ENCODE measurements at regions not wholly inside any gene's neighbourhood (a gene's known extent, or its start where the extent isn't known, plus 50 kb on each side); places are given as distances from the start of the nearest gene placed in this dataset.

GRCh38 chr2:65919550-65920188 lies 487.3 kb upstream of the SPRED2 start:
- H2AFZ ChIP-seq (ENCODE audit: low read depth, low read length, severe bottlenecking), result no peak overlapping the region

DNA sequence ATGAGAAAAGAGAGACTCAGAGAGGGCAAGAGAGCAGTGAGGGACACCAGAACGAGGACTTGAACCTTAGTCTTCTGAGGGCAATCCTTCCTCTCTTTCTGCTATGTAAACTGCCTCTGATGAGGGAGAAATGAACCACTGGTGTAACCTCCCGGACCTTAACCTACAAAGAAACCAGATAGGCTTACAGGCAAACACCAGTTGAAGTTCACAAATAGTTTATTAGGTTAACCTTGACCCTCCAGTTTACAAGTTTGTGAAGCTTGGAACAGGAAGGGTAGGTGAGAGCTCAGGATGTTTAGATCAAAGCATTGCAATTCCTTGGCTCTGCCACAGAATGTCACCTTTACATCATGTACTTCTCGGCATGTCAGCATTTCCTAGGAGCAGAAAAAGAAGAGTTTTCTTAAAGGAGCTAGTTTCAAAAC lies 486.4 kb upstream of the SPRED2 start:
- H3K79me2 ChIP-seq (ENCODE audit: insufficient read depth, low read length), result no peaks in the 10 kb centered on the region
- H3K27me3 ChIP-seq (ENCODE audit: low read length), result no peaks in the 10 kb centered on the region
- H3K4me2 ChIP-seq (ENCODE audit: low read depth, low read length, poor library complexity, severe bottlenecking), result no peak overlapping the region
- TF ChIP-seq CTCF (IDR thresholded peaks at IDR 0.05; ENCODE audit: insufficient read depth, low read length, poor library complexity, severe bottlenecking) (no peak), EZH2phosphoT487 (conservative IDR thresholded peaks at IDR 0.05; ENCODE audit: low read length) (no peak)
- H4K20me1 ChIP-seq (ENCODE audit: low read depth, low read length), result no peaks in the 10 kb centered on the region
- no peaks in the 10 kb centered on the region for H3K9me2 ChIP-seq (replicated peaks; ENCODE audit: insufficient read depth, low read length)
- H3F3A ChIP-seq (ENCODE audit: insufficient read depth), result no peaks in the 10 kb centered on the region
- H3K9me3 ChIP-seq (ENCODE audit: insufficient read depth, low read length), result no peaks in the 10 kb centered on the region
- H3K4me3 ChIP-seq (ENCODE audit: insufficient read depth, low read length, poor library complexity, severe bottlenecking), result no peak overlapping the region
- H2AFZ ChIP-seq (ENCODE audit: low read depth, low read length, severe bottlenecking), result no peak overlapping the region
- H3K9ac ChIP-seq (ENCODE audit: low read length), result no peak overlapping the region
- no peaks in the 10 kb centered on the region for H3K36me3 ChIP-seq (ENCODE audit: low read length)
- no peak overlapping the region for H3K27ac ChIP-seq (ENCODE audit: low read depth, low read length)

More at GRCh38 chr2:65919550-65920188, 487.3 kb upstream of the SPRED2 start:
- no peaks in the 10 kb centered on the region for H3K9me2 ChIP-seq (replicated peaks; ENCODE audit: insufficient read depth, low read length)
- H3K36me3 ChIP-seq (ENCODE audit: low read length), result no peaks in the 10 kb centered on the region
- H3K9ac ChIP-seq (ENCODE audit: low read length), result no peak overlapping the region
- H3K27me3 ChIP-seq (ENCODE audit: low read length), result no peaks in the 10 kb centered on the region
- H3F3A ChIP-seq (ENCODE audit: insufficient read depth), result no peaks in the 10 kb centered on the region
- TF ChIP-seq CTCF (IDR thresholded peaks at IDR 0.05; ENCODE audit: insufficient read depth, low read length, poor library complexity, severe bottlenecking) (no peak), EZH2phosphoT487 (conservative IDR thresholded peaks at IDR 0.05; ENCODE audit: low read length) (no peak)
- H3K27ac ChIP-seq (ENCODE audit: low read depth, low read length), result no peak overlapping the region
- no peak overlapping the region for H3K4me2 ChIP-seq (ENCODE audit: low read depth, low read length, poor library complexity, severe bottlenecking)
- no peaks in the 10 kb centered on the region for H3K9me3 ChIP-seq (ENCODE audit: insufficient read depth, low read length)
- H3K79me2 ChIP-seq (ENCODE audit: insufficient read depth, low read length), result no peaks in the 10 kb centered on the region
- no peak overlapping the region for H3K4me3 ChIP-seq (ENCODE audit: insufficient read depth, low read length, poor library complexity, severe bottlenecking)
- H4K20me1 ChIP-seq (ENCODE audit: low read depth, low read length), result no peaks in the 10 kb centered on the region

DNA sequence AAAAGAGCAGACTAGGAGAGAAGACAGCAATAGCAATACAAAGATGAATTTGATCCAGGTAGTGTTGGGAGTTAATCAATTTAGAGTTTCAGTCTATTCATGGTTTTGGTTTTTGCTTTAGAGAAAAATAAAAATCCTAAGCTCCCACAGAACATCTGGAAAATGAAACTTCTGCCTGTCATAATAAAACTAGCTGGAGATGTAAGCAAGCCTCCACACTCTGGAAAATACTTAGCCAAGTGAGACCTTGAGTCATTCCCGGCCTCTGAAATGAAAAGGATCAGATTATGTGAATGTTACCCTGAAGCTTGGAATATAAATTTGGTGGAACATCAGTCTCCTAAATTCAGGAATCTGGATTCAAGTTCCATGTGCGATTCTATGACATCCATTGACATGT lies 485.6 kb upstream of the SPRED2 start:
- Histone ChIP-seq H3K9me2 (replicated peaks; ENCODE audit: insufficient read depth, low read length) (no peaks in the 10 kb centered on the region), H3K79me2 (ENCODE audit: insufficient read depth, low read length) (no peaks in the 10 kb centered on the region), H3K27me3 (ENCODE audit: low read length) (no peaks in the 10 kb centered on the region), H2AFZ (ENCODE audit: low read depth, low read length, severe bottlenecking) (no peak overlapping the region), H3K4me3 (ENCODE audit: insufficient read depth, low read length, poor library complexity, severe bottlenecking) (no peak overlapping the region), H3K9me3 (ENCODE audit: insufficient read depth, low read length) (no peaks in the 10 kb centered on the region), H3K9ac (ENCODE audit: low read length) (no peak overlapping the region), H3K27ac (ENCODE audit: low read depth, low read length) (no peak overlapping the region), H4K20me1 (ENCODE audit: low read depth, low read length) (no peaks in the 10 kb centered on the region), H3K36me3 (ENCODE audit: low read length) (no peaks in the 10 kb centered on the region), H3F3A (ENCODE audit: insufficient read depth) (no peaks in the 10 kb centered on the region), H3K4me2 (ENCODE audit: low read depth, low read length, poor library complexity, severe bottlenecking) (no peak overlapping the region)
- TF ChIP-seq EZH2phosphoT487 (conservative IDR thresholded peaks at IDR 0.05; ENCODE audit: low read length), result no peak
- no peak for TF ChIP-seq CTCF (IDR thresholded peaks at IDR 0.05; ENCODE audit: insufficient read depth, low read length, poor library complexity, severe bottlenecking)
